H1 (cell line): ENCODE measurements at regions not wholly inside any gene's neighbourhood (a gene's known extent, or its start where the extent isn't known, plus 50 kb on each side); places are given as distances from the start of the nearest gene placed in this dataset.
A peak's percentile ranks its signal among the peaks of the same experiment; 100 is the strongest.

ENCODE experiments used
- CTCF ChIA-PET: fragments of 300-600 bp; sonication (Branson Sonifier 250); formaldehyde crosslinking; loops from one replicate; lab custom pipeline; 2021; ENCODE audit not compliant: partially characterized antibody; lab: Charles Lee
- POLR2A ChIA-PET: fragments of 300-600 bp; sonication (Branson Sonifier 250); formaldehyde crosslinking; loops from one replicate; lab custom pipeline; 2021; ENCODE audit warnings: inconsistent platforms; ENCODE audit not compliant: partially characterized antibody; lab: Charles Lee
- DNase-seq, 2 experiments: peaks; one replicate each; pipeline versions ENCODE4 v3.0.0 to v3.0.0-alpha.2; 2010 to 2022; ENCODE audit warnings: low spot score in 2 of 2, low read depth in 1 of 2, mixed read lengths in 1 of 2
- FAIRE-seq: peaks from 2 replicates; lab custom pipeline; 2011; peaks lifted over from hg19 to GRCh38; lab: Jason Lieb, UNC
- H2AFZ ChIP-seq: 2 replicates; pipeline ENCODE4 v1.8.1; 2012; ENCODE audit warnings: low read length, inconsistent platforms
- H2AK5ac ChIP-seq: 2 replicates; pipeline ENCODE4 v1.6.1; 2013; ENCODE audit warnings: low read depth, low read length
- H2BK120ac ChIP-seq: replicated peaks from 2 replicates; pipeline ENCODE3; 2013; ENCODE audit warnings: low read depth, low read length, inconsistent platforms
- H2BK12ac ChIP-seq: 2 replicates; pipeline ENCODE4 v1.6.1; 2013; ENCODE audit warnings: low read depth, low read length
- H2BK15ac ChIP-seq: 2 replicates; pipeline ENCODE4 v1.6.1; 2013; ENCODE audit warnings: low read length
- H2BK20ac ChIP-seq: 2 replicates; pipeline ENCODE4 v1.6.1; 2013; ENCODE audit warnings: low read length
- H2BK5ac ChIP-seq: 2 replicates; pipeline ENCODE4 v1.6.1; 2013; ENCODE audit warnings: low read depth, low read length
- H3K14ac ChIP-seq: 2 replicates; pipeline ENCODE4 v1.6.1; 2013; ENCODE audit warnings: inconsistent platforms; ENCODE audit not compliant: insufficient read length
- H3K18ac ChIP-seq: 2 replicates; pipeline ENCODE4 v1.6.1; 2013; ENCODE audit warnings: low read length; ENCODE audit errors: extremely low read depth
- H3K23ac ChIP-seq: 2 replicates; pipeline ENCODE4 v1.6.1; 2013; ENCODE audit warnings: inconsistent platforms; ENCODE audit not compliant: insufficient read length
- H3K23me2 ChIP-seq: 2 replicates; pipeline ENCODE4 v1.6.1; 2013; ENCODE audit warnings: low read depth, low read length
- H3K27ac ChIP-seq: 2 replicates; pipeline ENCODE4 v1.6.1; 2011; ENCODE audit warnings: low read depth, low read length, inconsistent platforms
- H3K27me3 ChIP-seq, 4 experiments: replicated peaks in 1 of 4; 1 replicate in 1 of 4; 2 replicates in 3 of 4; pipeline versions ENCODE4 v1.6.1 to v1.8.1; 2011 to 2013; ENCODE audit warnings: low read length in 3 of 4, mild to moderate bottlenecking in 3 of 4, inconsistent platforms in 2 of 4, mixed read lengths in 2 of 4, moderate library complexity in 1 of 4; ENCODE audit not compliant: control insufficient read depth in 3 of 4, insufficient read depth in 3 of 4; ENCODE audit errors: extremely low read depth in 1 of 4
- H3K36me3 ChIP-seq, 4 experiments: 2 replicates each; pipeline versions ENCODE4 v1.6.1 to v1.8.1; 2011 to 2013; ENCODE audit warnings: mild to moderate bottlenecking in 4 of 4, low read length in 3 of 4, moderate library complexity in 2 of 4, control low read depth in 1 of 4, inconsistent platforms in 1 of 4; ENCODE audit not compliant: insufficient read depth in 4 of 4, control insufficient read depth in 2 of 4
- H3K4ac ChIP-seq: replicated peaks from 2 replicates; pipeline ENCODE3; 2013; ENCODE audit warnings: low read length, low read depth, mixed read lengths, inconsistent platforms; ENCODE audit not compliant: insufficient read length
- H3K4me1 ChIP-seq, 4 experiments: replicated peaks in 1 of 4; 1 replicate in 1 of 4; 2 replicates in 3 of 4; pipeline versions ENCODE4 v1.6.1 to v1.8.1; 2011 to 2013; ENCODE audit warnings: low read length in 3 of 4, inconsistent platforms in 2 of 4, mixed read lengths in 1 of 4; ENCODE audit not compliant: insufficient read depth in 4 of 4, control insufficient read depth in 3 of 4
- H3K4me2 ChIP-seq, 2 experiments: 2 replicates each; pipeline versions ENCODE4 v1.6.1 to v1.8.1; 2011 to 2013; ENCODE audit warnings: low read depth in 2 of 2, low read length in 2 of 2, control low read depth in 1 of 2, inconsistent platforms in 1 of 2, mild to moderate bottlenecking in 1 of 2; ENCODE audit not compliant: insufficient read depth in 1 of 2
- H3K4me3 ChIP-seq, 4 experiments: fragments of 200-600, 300-600 bp in 1 of 4; sonication (generic), shearing (Covaris generic), sonication (Bioruptor Twin) in 1 of 4; 2 replicates each; pipeline versions ENCODE4 v1.5.1 to v1.8.1; 2011 to 2016; ENCODE audit warnings: low read length in 4 of 4, low read depth in 3 of 4, control low read depth in 2 of 4, inconsistent platforms in 2 of 4, mild to moderate bottlenecking in 2 of 4, mixed read lengths in 1 of 4, moderate library complexity in 1 of 4; ENCODE audit not compliant: insufficient read depth in 2 of 4; ENCODE audit errors: extremely low read depth in 1 of 4
- H3K56ac ChIP-seq: replicated peaks from 2 replicates; pipeline ENCODE3; 2013; ENCODE audit warnings: low read depth, mild to moderate bottlenecking, mixed read lengths, low read length, inconsistent platforms; ENCODE audit not compliant: insufficient read length
- H3K79me1 ChIP-seq: 2 replicates; pipeline ENCODE4 v1.6.1; 2013; ENCODE audit warnings: low read depth, low read length, control low read depth
- H3K79me2 ChIP-seq, 2 experiments: 2 replicates each; pipeline versions ENCODE4 v1.6.1 to v1.8.1; 2012 to 2013; ENCODE audit warnings: low read length in 2 of 2, mild to moderate bottlenecking in 2 of 2, inconsistent platforms in 1 of 2; ENCODE audit not compliant: insufficient read depth in 2 of 2, control insufficient read depth in 1 of 2
- H3K9ac ChIP-seq, 4 experiments: replicated peaks in 1 of 4; 1 replicate in 1 of 4; 2 replicates in 3 of 4; pipeline versions ENCODE4 v1.6.1 to v1.8.1; 2011 to 2013; ENCODE audit warnings: low read depth in 3 of 4, low read length in 3 of 4, control low read depth in 2 of 4, mild to moderate bottlenecking in 2 of 4, moderate library complexity in 2 of 4, inconsistent platforms in 1 of 4; ENCODE audit errors: extremely low read depth in 1 of 4
- H3K9me3 ChIP-seq, 2 experiments: 2 replicates each; pipeline versions ENCODE4 v1.6.1 to v1.8.1; 2012 to 2013; ENCODE audit warnings: mild to moderate bottlenecking in 2 of 2, moderate library complexity in 2 of 2, control low read depth in 1 of 2, inconsistent platforms in 1 of 2, low read depth in 1 of 2, low read length in 1 of 2, mixed read lengths in 1 of 2; ENCODE audit not compliant: insufficient read depth in 2 of 2
- H4K20me1 ChIP-seq, 2 experiments: replicated peaks in 1 of 2; 2 replicates each; pipeline versions ENCODE3 to v1.8.1; 2011 to 2013; ENCODE audit warnings: inconsistent platforms in 2 of 2, low read length in 2 of 2, mild to moderate bottlenecking in 1 of 2; ENCODE audit not compliant: insufficient read depth in 2 of 2, control insufficient read depth in 1 of 2
- H4K5ac ChIP-seq: 2 replicates; pipeline ENCODE4 v1.6.1; 2013; ENCODE audit warnings: low read length, low read depth, mixed read lengths, inconsistent platforms; ENCODE audit not compliant: insufficient read length
- H4K8ac ChIP-seq: 2 replicates; pipeline ENCODE4 v1.8.0; 2013; ENCODE audit warnings: mild to moderate bottlenecking, moderate library complexity, low read length, inconsistent platforms; ENCODE audit not compliant: insufficient read depth; ENCODE audit errors: extremely low read depth
- H4K91ac ChIP-seq: replicated peaks from 2 replicates; pipeline ENCODE3; 2013; ENCODE audit warnings: low read length, mixed read lengths, inconsistent platforms; ENCODE audit not compliant: insufficient read length
- BRCA1 ChIP-seq: IDR thresholded peaks from 2 replicates; pipeline ENCODE4 v1.6.1; 2012; ENCODE audit warnings: low read depth, low read length, improper control_type of control experiment
- CTBP2 ChIP-seq: IDR thresholded peaks from 2 replicates; pipeline ENCODE4 v1.7.0; 2011; ENCODE audit warnings: borderline replicate concordance, mild to moderate bottlenecking, moderate library complexity, mixed read lengths, low read length; ENCODE audit not compliant: insufficient read depth, insufficient read length
- WGBS, 2 experiments: shearing (Covaris generic) in 1 of 2; methylation state at CpG; one replicate each; pipeline versions ENCODE4 v1.1.6 to v1.1.7; 2013 to 2015; ENCODE audit warnings: low lambda C conversion rate in 2 of 2, mixed read lengths in 2 of 2, inconsistent platforms in 1 of 2, low coverage in 1 of 2, missing lambda C conversion rate in 1 of 2; ENCODE audit not compliant: insufficient replicate concordance in 2 of 2, insufficient coverage in 1 of 2, insufficient read length in 1 of 2; ENCODE audit errors: extremely low coverage in 1 of 2, missing lambda C conversion rate in 1 of 2; 5-methylcytosine and 5-hydroxymethylcytosine counted together

GRCh38 chr12:14240873-14241220 is 124.6 kb upstream of the ATF7IP start:
- Histone ChIP-seq H4K20me1 (no peaks in the 10 kb centered on the region), H3K4me2 (no peak overlapping the region; a peak in 1 of 4 replicates), H3K27me3 (no peaks in the 10 kb centered on the region), H3K18ac (0 out of 2 replicates have a peak overlapping the region, but pooled peaks have one; percentile 65), H3K14ac (no peak overlapping the region), H2BK15ac (0 out of 2 replicates have a peak overlapping the region, but pooled peaks have one; percentile 65), H3K56ac (no peak overlapping the region), H3K9ac (no peak overlapping the region), H2BK120ac (no peak overlapping the region), H3K27ac (no peak overlapping the region), H3K23me2 (peaks cover 2% of the 10 kb centered on the region; the same call in 1 of the 2 replicates), H3K36me3 (no peaks in the 10 kb centered on the region), H4K91ac (no peak overlapping the region), H3K23ac (no peak overlapping the region), H2AFZ (no peak overlapping the region), H4K5ac (no peak overlapping the region), H3K79me2 (no peaks in the 10 kb centered on the region), H2BK12ac (peak overlapping the region; percentile 92; the same call in 1 of the 2 replicates), H4K8ac (no peak overlapping the region), H2BK5ac (peak overlapping the region; percentile 85; the same call in 1 of the 2 replicates), H3K4me3 (no peak overlapping the region), H3K9me3 (peaks cover 0 to 7% of the 10 kb centered on the region in 2 experiments; a peak in 1 of 4 replicates), H3K4ac (no peak overlapping the region), H2BK20ac (peak overlapping the region; percentile 66; the same call in 1 of the 2 replicates), H3K79me1 (no peaks in the 10 kb centered on the region), H3K4me1 (peaks cover 2 to 12% (median 6%) of the 10 kb centered on the region in 4 experiments; a peak in 6 of 7 replicates), H2AK5ac (peak overlapping the region; percentile 83; the same call in 1 of the 2 replicates)
- DNase-seq (no peak), FAIRE-seq (no peak)
- WGBS, 2 experiments, result 70% methylated on average over 4 of the region's 4 CpGs; no CpG with 5 or more reads in 1 of the 2 experiments
- POLR2A ChIA-PET, result interaction anchor here (1.0 to 2.4 kb wide), 5 partner anchors 10 to 125 kb away, joined by 3 to 13 read pairs (median 5); partner anchors contain the start of gene ATF7IP
- CTCF ChIA-PET, result interaction anchor here (0.8 to 6.9 kb wide), 3 partner anchors 12 to 213 kb away, joined by 3 to 82 read pairs (median 58); no protein-coding TSS in a partner anchor
- TF ChIP-seq CTBP2, result no peak
- TF ChIP-seq BRCA1, result no peak
